ENCODE measurements at regions not wholly inside any gene's neighbourhood (a gene's known extent, or its start where the extent isn't known, plus 50 kb on each side); places are given as distances from the start of the nearest gene placed in this dataset.

DNA sequence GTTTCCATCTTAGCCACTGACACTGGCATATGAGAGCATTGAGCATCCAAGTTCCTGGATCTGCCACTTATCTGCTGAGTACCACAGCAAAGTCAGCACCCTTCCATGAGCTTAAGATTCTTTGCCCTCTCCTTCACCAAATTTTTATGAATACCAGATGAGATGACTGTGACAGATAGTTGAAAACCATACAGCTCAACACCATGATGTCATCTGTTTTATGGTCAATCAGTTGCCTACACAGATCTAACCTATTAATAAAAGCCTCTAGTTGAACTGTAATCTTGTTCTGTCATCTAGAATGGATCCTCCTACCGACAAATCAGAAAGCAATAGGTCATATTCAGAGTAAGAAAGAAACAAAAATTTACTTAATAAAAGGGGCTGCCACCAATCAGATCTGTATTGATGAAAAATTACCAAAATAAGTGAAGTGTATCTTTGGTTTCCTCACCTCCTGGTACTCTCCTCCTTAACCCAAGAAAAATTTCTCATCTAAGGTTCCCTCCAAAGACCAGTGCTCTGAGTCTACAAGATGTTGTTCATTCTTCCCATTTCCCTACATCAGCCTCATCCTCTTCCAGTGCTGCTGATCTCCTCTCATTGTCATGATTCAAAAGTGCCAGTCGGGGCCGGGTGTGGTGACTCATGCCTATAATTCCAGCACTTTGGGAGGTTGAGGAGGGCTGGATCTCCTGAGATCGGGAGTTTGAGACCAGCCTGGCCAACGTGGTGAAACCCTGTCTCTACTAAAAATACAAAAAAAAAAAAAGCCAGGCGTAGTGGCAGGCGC lies 138.8 kb upstream of the CTTNBP2NL start:
- no peak for DNase-seq
- H3K4me1 ChIP-seq (ENCODE audit: control insufficient read depth in 1 of 2, insufficient read depth in 2 of 2, low read length in 2 of 2): no peaks in the 10 kb centered on the region
- intact Hi-C loops (cut with DNase I): no loop called here
- H3K9me3 ChIP-seq (ENCODE audit: control insufficient read depth, low read length): no peaks in the 10 kb centered on the region
- H3K4me3 ChIP-seq (ENCODE audit: low read length in 2 of 2): no peak overlapping the region
- WGBS, 2 donors: 78% methylated on average over 7 of the region's 7 CpGs
- H3K27ac ChIP-seq (ENCODE audit: low read depth in 1 of 2, low read length in 2 of 2): no peak overlapping the region
- no peaks in the 10 kb centered on the region for H3K27me3 ChIP-seq (ENCODE audit: control insufficient read depth in 1 of 2, insufficient read depth in 2 of 2, low read length in 1 of 2)
- H3K36me3 ChIP-seq (ENCODE audit: control insufficient read depth in 1 of 2, insufficient read depth in 2 of 2, low read length in 1 of 2): no peaks in the 10 kb centered on the region
- no peak for ATAC-seq (ENCODE audit: low FRiP score)

DNA sequence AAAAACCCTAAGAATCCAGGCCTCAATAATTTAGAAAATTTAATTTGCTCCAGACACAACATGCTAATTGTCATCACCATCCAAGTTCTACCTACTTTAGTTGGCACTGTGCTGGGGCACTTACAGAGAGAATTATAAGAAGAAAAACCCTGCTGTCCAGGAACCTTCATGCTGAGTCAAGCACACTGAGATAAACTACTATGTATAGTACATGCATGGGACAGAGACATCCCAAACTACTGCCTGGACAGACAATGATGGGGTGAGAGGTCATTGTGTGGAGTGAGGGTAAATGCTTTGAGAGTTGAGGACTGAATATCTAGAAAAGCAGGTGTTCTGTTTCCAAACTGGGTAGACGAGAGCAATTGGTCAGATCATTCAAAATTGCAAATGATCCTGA lies 135.3 kb upstream of the CTTNBP2NL start:
- intact Hi-C loops (cut with DNase I): no loop called here
- 73 to 80% methylated on average over 1 of the region's 1 CpG for WGBS, 2 donors
- ATAC-seq (ENCODE audit: low FRiP score): no peak

DNA sequence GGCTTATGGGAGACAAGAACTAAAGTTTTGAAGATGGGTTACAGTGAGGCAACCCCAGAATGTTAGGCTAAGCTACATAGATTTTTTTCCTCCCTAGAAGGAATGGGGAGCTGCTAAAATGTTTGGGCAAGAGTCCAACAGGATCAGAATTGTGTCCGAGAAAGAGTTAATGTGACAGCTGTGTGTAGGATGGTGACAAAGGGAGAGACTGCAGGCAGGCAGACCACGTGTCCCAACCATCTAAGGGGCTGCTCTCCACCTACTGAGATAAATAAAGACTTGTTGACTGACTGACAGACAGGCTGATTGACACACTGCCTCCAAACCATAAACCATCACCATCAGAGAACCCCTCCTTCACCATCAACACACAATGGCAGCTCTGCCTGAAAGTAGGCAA lies 133.7 kb upstream of the CTTNBP2NL start:
- no peak for DNase-seq
- WGBS, 2 donors: 29 to 42% methylated on average over 2 of the region's 2 CpGs
- Histone ChIP-seq H3K9me3 (ENCODE audit: control insufficient read depth, low read length) (no peaks in the 10 kb centered on the region), H3K36me3 (ENCODE audit: control insufficient read depth in 1 of 2, insufficient read depth in 2 of 2, low read length in 1 of 2) (no peaks in the 10 kb centered on the region), H3K27ac (ENCODE audit: low read depth in 1 of 2, low read length in 2 of 2) (no peak overlapping the region), H3K4me1 (ENCODE audit: control insufficient read depth in 1 of 2, insufficient read depth in 2 of 2, low read length in 2 of 2) (peaks cover 0 to 2% of the 10 kb centered on the region in 2 donors), H3K4me3 (ENCODE audit: low read length in 2 of 2) (no peak overlapping the region), H3K27me3 (ENCODE audit: control insufficient read depth in 1 of 2, insufficient read depth in 2 of 2, low read length in 1 of 2) (no peaks in the 10 kb centered on the region)
- intact Hi-C loops (cut with DNase I): no loop called here
- no peak for ATAC-seq (ENCODE audit: low FRiP score)

More for the DNA sequence above, 135.3 kb upstream of the CTTNBP2NL start:
- Histone ChIP-seq H3K9me3 (ENCODE audit: control insufficient read depth, low read length) (no peaks in the 10 kb centered on the region), H3K27ac (ENCODE audit: low read depth in 1 of 2, low read length in 2 of 2) (no peak overlapping the region), H3K4me1 (ENCODE audit: control insufficient read depth in 1 of 2, insufficient read depth in 2 of 2, low read length in 2 of 2) (peaks cover 0 to 2% of the 10 kb centered on the region in 2 donors), H3K36me3 (ENCODE audit: control insufficient read depth in 1 of 2, insufficient read depth in 2 of 2, low read length in 1 of 2) (no peaks in the 10 kb centered on the region), H3K27me3 (ENCODE audit: control insufficient read depth in 1 of 2, insufficient read depth in 2 of 2, low read length in 1 of 2) (no peaks in the 10 kb centered on the region), H3K4me3 (ENCODE audit: low read length in 2 of 2) (no peak overlapping the region)
- DNase-seq: no peak

DNA sequence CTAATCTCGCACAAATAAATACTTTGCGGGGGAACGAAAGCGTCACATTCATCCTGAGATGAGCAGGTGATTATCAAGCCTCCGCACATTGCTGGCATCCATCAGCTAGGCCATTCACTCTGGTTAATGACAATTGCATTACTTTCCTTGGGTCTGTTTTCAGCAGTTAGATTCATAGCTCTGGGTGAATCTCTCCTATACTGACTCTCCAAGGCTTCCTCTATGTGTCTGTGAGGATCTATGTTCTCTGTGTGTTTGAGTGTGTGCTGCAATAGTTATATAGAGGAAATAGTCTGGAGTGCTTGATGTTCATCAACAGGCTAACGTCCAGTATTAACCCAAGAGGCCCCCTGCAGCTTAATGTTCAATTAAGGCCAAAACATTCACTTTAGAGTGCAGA lies 133.0 kb upstream of the CTTNBP2NL start:
- peaks cover 0 to 2% of the 10 kb centered on the region in 2 donors for H3K4me1 ChIP-seq (ENCODE audit: control insufficient read depth in 1 of 2, insufficient read depth in 2 of 2, low read length in 2 of 2)
- 79% methylated on average over 6 of the region's 6 CpGs for WGBS, 2 donors
- H3K27ac ChIP-seq (ENCODE audit: low read depth in 1 of 2, low read length in 2 of 2): no peak overlapping the region
- peaks cover 1% of the 10 kb centered on the region for H3K9me3 ChIP-seq (ENCODE audit: control insufficient read depth, low read length)
- DNase-seq: no peak
- H3K4me3 ChIP-seq (ENCODE audit: low read length in 2 of 2): no peak overlapping the region
- no peaks in the 10 kb centered on the region for H3K27me3 ChIP-seq (ENCODE audit: control insufficient read depth in 1 of 2, insufficient read depth in 2 of 2, low read length in 1 of 2)
- no peak for ATAC-seq (ENCODE audit: low FRiP score)
- intact Hi-C loops (cut with DNase I): no loop called here
- no peaks in the 10 kb centered on the region for H3K36me3 ChIP-seq (ENCODE audit: control insufficient read depth in 1 of 2, insufficient read depth in 2 of 2, low read length in 1 of 2)

- no peak for DNase-seq
- intact Hi-C loops (cut with DNase I): no loop called here
- WGBS, 2 donors: 25 to 29% methylated on average over 1 of the region's 1 CpG
- H3K4me1 ChIP-seq (ENCODE audit: control insufficient read depth in 1 of 2, insufficient read depth in 2 of 2, low read length in 2 of 2): peaks cover 0 to 2% of the 10 kb centered on the region in 2 donors
- no peaks in the 10 kb centered on the region for H3K36me3 ChIP-seq (ENCODE audit: control insufficient read depth in 1 of 2, insufficient read depth in 2 of 2, low read length in 1 of 2)
- no peaks in the 10 kb centered on the region for H3K27me3 ChIP-seq (ENCODE audit: control insufficient read depth in 1 of 2, insufficient read depth in 2 of 2, low read length in 1 of 2)
- H3K27ac ChIP-seq (ENCODE audit: low read depth in 1 of 2, low read length in 2 of 2): no peak overlapping the region
- no peak for ATAC-seq (ENCODE audit: low FRiP score)
- no peak overlapping the region for H3K4me3 ChIP-seq (ENCODE audit: low read length in 2 of 2)
- peaks cover 1% of the 10 kb centered on the region for H3K9me3 ChIP-seq (ENCODE audit: control insufficient read depth, low read length)
Observed at GRCh38 chr1:112263453-112263852, 132.6 kb upstream of the CTTNBP2NL start.

DNA sequence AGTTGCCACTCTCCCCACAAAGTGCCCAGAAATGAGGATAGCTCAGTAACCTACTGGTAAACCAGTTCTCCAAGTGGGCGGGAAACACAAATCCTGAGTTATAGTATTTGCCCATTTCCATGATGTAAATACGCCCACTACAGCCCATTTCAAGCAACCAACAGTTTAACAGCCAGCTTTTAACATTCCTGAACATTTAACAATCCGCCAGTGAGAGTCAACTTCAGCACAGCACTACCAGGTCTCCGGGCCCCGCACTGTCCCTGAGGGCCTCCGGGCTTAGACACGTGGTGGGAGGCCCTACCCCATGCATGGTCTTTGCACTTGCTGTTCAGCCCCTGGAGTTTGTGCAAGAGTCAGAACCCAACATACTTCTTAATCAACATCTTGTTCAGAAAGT lies 132.0 kb upstream of the CTTNBP2NL start:
- intact Hi-C loops (cut with DNase I): no loop called here
- no peak overlapping the region for H3K27ac ChIP-seq (ENCODE audit: low read depth in 1 of 2, low read length in 2 of 2)
- peak; percentile 23 for ATAC-seq (ENCODE audit: low FRiP score)

GRCh38 chr1:112264553-112264952 lies 131.5 kb upstream of the CTTNBP2NL start:
- intact Hi-C loops (cut with DNase I): no loop called here
- Histone ChIP-seq H3K4me1 (ENCODE audit: control insufficient read depth in 1 of 2, insufficient read depth in 2 of 2, low read length in 2 of 2) (peaks cover 0 to 2% of the 10 kb centered on the region in 2 donors), H3K27ac (ENCODE audit: low read depth in 1 of 2, low read length in 2 of 2) (no peak overlapping the region), H3K4me3 (ENCODE audit: low read length in 2 of 2) (no peak overlapping the region), H3K9me3 (ENCODE audit: control insufficient read depth, low read length) (peaks cover 1% of the 10 kb centered on the region), H3K36me3 (ENCODE audit: control insufficient read depth in 1 of 2, insufficient read depth in 2 of 2, low read length in 1 of 2) (no peaks in the 10 kb centered on the region), H3K27me3 (ENCODE audit: control insufficient read depth in 1 of 2, insufficient read depth in 2 of 2, low read length in 1 of 2) (no peaks in the 10 kb centered on the region)
- DNase-seq (no peak), ATAC-seq (ENCODE audit: low FRiP score) (peak; percentile 60)
- 41 to 47% methylated on average over 2 of the region's 2 CpGs for WGBS, 2 donors

More for the DNA sequence above, 132.0 kb upstream of the CTTNBP2NL start:
- no peak for DNase-seq
- 61 to 65% methylated on average over 7 of the region's 7 CpGs for WGBS, 2 donors
- Histone ChIP-seq H3K9me3 (ENCODE audit: control insufficient read depth, low read length) (peaks cover 1% of the 10 kb centered on the region), H3K27me3 (ENCODE audit: control insufficient read depth in 1 of 2, insufficient read depth in 2 of 2, low read length in 1 of 2) (no peaks in the 10 kb centered on the region), H3K4me3 (ENCODE audit: low read length in 2 of 2) (no peak overlapping the region), H3K36me3 (ENCODE audit: control insufficient read depth in 1 of 2, insufficient read depth in 2 of 2, low read length in 1 of 2) (no peaks in the 10 kb centered on the region), H3K4me1 (ENCODE audit: control insufficient read depth in 1 of 2, insufficient read depth in 2 of 2, low read length in 2 of 2) (peaks cover 0 to 2% of the 10 kb centered on the region in 2 donors)

DNA sequence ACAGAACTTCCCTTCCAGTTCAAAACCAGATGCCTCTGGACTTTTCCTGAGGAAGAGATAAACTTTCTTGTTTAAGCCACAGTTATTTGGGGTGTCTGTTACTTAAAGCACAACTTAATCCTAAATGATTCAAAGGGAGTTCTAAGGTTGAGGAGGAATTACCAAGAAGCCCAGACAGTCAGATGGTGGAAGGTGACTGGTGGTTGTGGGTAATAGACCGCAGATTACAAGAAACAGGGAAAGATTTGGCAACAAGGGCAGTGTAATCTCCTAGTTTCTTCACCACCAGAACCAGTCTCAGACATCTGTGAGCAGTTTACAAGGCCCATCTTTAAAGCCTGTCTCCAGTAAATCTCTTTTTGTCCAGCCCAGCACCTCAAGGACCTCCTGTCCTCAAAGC lies 130.1 kb upstream of the CTTNBP2NL start:
- DNase-seq (no peak), ATAC-seq (ENCODE audit: low FRiP score) (no peak)
- no peak overlapping the region for H3K27ac ChIP-seq (ENCODE audit: low read depth in 1 of 2, low read length in 2 of 2)
- H3K36me3 ChIP-seq (ENCODE audit: control insufficient read depth in 1 of 2, insufficient read depth in 2 of 2, low read length in 1 of 2): no peaks in the 10 kb centered on the region
- peaks cover 4% of the 10 kb centered on the region for H3K9me3 ChIP-seq (ENCODE audit: control insufficient read depth, low read length)
- intact Hi-C loops (cut with DNase I): no loop called here
- H3K4me1 ChIP-seq (ENCODE audit: control insufficient read depth in 1 of 2, insufficient read depth in 2 of 2, low read length in 2 of 2): peaks cover 0 to 2% of the 10 kb centered on the region in 2 donors
- H3K4me3 ChIP-seq (ENCODE audit: low read length in 2 of 2): no peak overlapping the region
- H3K27me3 ChIP-seq (ENCODE audit: control insufficient read depth in 1 of 2, insufficient read depth in 2 of 2, low read length in 1 of 2): no peaks in the 10 kb centered on the region
- 86 to 94% methylated on average over 1 of the region's 1 CpG for WGBS, 2 donors

GRCh38 chr1:112267206-112267605 lies 128.8 kb upstream of the CTTNBP2NL start:
- no peak for ATAC-seq (ENCODE audit: low FRiP score)

More at GRCh38 chr1:112267206-112267605, 128.8 kb upstream of the CTTNBP2NL start:
- H3K9me3 ChIP-seq (ENCODE audit: control insufficient read depth, low read length): peaks cover 4% of the 10 kb centered on the region
- intact Hi-C loops (cut with DNase I): no loop called here
- H3K27ac ChIP-seq (ENCODE audit: low read depth in 1 of 2, low read length in 2 of 2): no peak overlapping the region
- 71 to 79% methylated on average over 1 of the region's 1 CpG for WGBS, 2 donors
- no peaks in the 10 kb centered on the region for H3K27me3 ChIP-seq (ENCODE audit: control insufficient read depth in 1 of 2, insufficient read depth in 2 of 2, low read length in 1 of 2)
- no peak overlapping the region for H3K4me3 ChIP-seq (ENCODE audit: low read length in 2 of 2)
- DNase-seq: no peak
- peaks cover 0 to 2% of the 10 kb centered on the region in 2 donors for H3K4me1 ChIP-seq (ENCODE audit: control insufficient read depth in 1 of 2, insufficient read depth in 2 of 2, low read length in 2 of 2)
- H3K36me3 ChIP-seq (ENCODE audit: control insufficient read depth in 1 of 2, insufficient read depth in 2 of 2, low read length in 1 of 2): no peaks in the 10 kb centered on the region

Measured in aorta (tissue), 5 donors.